Tibial artery (tissue), 4 donors: ENCODE measurements at regions not wholly inside any gene's neighbourhood (a gene's known extent, or its start where the extent isn't known, plus 50 kb on each side); places are given as distances from the start of the nearest gene placed in this dataset.

Experiments used
- DNase-seq, 2 donors: peaks; one replicate each; pipeline ENCODE4 v3.0.0-alpha.2; 2019
- H3K27ac ChIP-seq, 2 donors: fragments of 200-600 bp; sonication (generic) in 1 of 2; 1 replicate in 1 of 2; 2 replicates in 1 of 2; pipeline ENCODE4 v1.5.1; 2018 to 2019; ENCODE audit warnings: mild to moderate bottlenecking in 1 of 2
- H3K27me3 ChIP-seq, 2 donors: fragments of 200-600 bp; sonication (generic) in 1 of 2; one replicate each; pipeline versions ENCODE4 v1.5.1 to v1.6.0; 2016 to 2019
- H3K36me3 ChIP-seq, 3 donors: fragments of 200-600 bp; sonication (generic) in 2 of 3; one replicate each; pipeline ENCODE4 v1.5.1; 2016 to 2019; ENCODE audit warnings: mild to moderate bottlenecking in 2 of 3
- H3K4me1 ChIP-seq, 4 donors: fragments of 200-600 bp; sonication (generic) in 2 of 4; 1 replicate in 3 of 4; 2 replicates in 1 of 4; pipeline ENCODE4 v1.5.1; 2016 to 2019
- H3K4me3 ChIP-seq, 2 donors: fragments of 200-600 bp; sonication (generic) in 1 of 2; 1 replicate in 1 of 2; 2 replicates in 1 of 2; pipeline ENCODE4 v1.5.1; 2018 to 2019; ENCODE audit warnings: mild to moderate bottlenecking in 2 of 2
- H3K9me3 ChIP-seq, 3 donors: fragments of 200-600 bp; sonication (generic) in 1 of 3; one replicate each; pipeline ENCODE4 v1.5.1; 2016 to 2019
- intact Hi-C: fragments of 100-400 bp; cut with DNase I; formaldehyde crosslinking; loops from one replicate; pipeline ENCODE4 v1.15.0; 2023; ENCODE audit warnings: low total_unique reads
- TF ChIP-seq, protein P1 (sequence below), 2 experiments: fragments of 200-600 bp in 1 of 2; fragments of 450-650 bp in 1 of 2; IDR thresholded peaks; one replicate each; pipeline ENCODE4 v1.5.1; 2017 to 2019; ENCODE audit warnings: antibody characterized with exemption in 2 of 2, mild to moderate bottlenecking in 1 of 2, moderate library complexity in 1 of 2

GRCh38 chr11:37496201-37496600 lies 898.2 kb upstream of the RAG2 start:
- H3K4me3 ChIP-seq: no peak overlapping the region
- intact Hi-C loops: no loop called here

GRCh38 chr11:37484298-37484697 lies 886.3 kb upstream of the RAG2 start:
- TF ChIP-seq, protein P1, sequence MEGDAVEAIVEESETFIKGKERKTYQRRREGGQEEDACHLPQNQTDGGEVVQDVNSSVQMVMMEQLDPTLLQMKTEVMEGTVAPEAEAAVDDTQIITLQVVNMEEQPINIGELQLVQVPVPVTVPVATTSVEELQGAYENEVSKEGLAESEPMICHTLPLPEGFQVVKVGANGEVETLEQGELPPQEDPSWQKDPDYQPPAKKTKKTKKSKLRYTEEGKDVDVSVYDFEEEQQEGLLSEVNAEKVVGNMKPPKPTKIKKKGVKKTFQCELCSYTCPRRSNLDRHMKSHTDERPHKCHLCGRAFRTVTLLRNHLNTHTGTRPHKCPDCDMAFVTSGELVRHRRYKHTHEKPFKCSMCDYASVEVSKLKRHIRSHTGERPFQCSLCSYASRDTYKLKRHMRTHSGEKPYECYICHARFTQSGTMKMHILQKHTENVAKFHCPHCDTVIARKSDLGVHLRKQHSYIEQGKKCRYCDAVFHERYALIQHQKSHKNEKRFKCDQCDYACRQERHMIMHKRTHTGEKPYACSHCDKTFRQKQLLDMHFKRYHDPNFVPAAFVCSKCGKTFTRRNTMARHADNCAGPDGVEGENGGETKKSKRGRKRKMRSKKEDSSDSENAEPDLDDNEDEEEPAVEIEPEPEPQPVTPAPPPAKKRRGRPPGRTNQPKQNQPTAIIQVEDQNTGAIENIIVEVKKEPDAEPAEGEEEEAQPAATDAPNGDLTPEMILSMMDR (IDR thresholded peaks at IDR 0.05): no peak
- intact Hi-C loops: no loop called here
- Histone ChIP-seq H3K27ac (no peak overlapping the region), H3K4me3 (no peak overlapping the region), H3K4me1 (no peaks in the 10 kb centered on the region), H3K36me3 (no peaks in the 10 kb centered on the region), H3K27me3 (no peaks in the 10 kb centered on the region), H3K9me3 (no peaks in the 10 kb centered on the region)
- DNase-seq: no peak

More at GRCh38 chr11:37496201-37496600, 898.2 kb upstream of the RAG2 start:
- Histone ChIP-seq H3K27ac (no peak overlapping the region), H3K4me1 (no peaks in the 10 kb centered on the region), H3K27me3 (no peaks in the 10 kb centered on the region), H3K36me3 (no peaks in the 10 kb centered on the region), H3K9me3 (no peaks in the 10 kb centered on the region)
- DNase-seq: no peak
- TF ChIP-seq, protein P1 (IDR thresholded peaks at IDR 0.05): no peak

DNA sequence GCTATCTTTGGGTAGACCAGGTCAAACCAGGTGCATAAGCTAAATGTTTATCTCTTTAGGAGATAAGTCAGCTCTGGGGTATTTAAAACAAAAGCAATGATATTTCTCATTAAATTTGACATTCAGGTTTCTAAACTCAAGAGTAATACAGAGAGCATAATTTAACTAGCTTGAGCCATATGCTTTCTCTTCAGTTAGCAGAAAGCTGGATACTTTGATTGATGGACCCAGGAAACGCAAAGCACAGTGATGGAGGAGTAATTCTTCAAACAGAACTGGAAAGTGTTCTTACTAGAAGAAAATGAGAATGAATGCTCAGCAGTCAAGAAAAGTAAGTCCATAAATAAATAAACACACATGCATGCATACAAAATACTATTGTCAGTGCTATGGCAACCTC lies 885.7 kb upstream of the RAG2 start:
- Histone ChIP-seq H3K27me3 (no peaks in the 10 kb centered on the region), H3K27ac (no peak overlapping the region), H3K4me1 (no peaks in the 10 kb centered on the region), H3K9me3 (no peaks in the 10 kb centered on the region), H3K36me3 (no peaks in the 10 kb centered on the region), H3K4me3 (no peak overlapping the region)
- TF ChIP-seq, protein P1 (IDR thresholded peaks at IDR 0.05): no peak
- no peak for DNase-seq
- intact Hi-C loops: no loop called here

DNA sequence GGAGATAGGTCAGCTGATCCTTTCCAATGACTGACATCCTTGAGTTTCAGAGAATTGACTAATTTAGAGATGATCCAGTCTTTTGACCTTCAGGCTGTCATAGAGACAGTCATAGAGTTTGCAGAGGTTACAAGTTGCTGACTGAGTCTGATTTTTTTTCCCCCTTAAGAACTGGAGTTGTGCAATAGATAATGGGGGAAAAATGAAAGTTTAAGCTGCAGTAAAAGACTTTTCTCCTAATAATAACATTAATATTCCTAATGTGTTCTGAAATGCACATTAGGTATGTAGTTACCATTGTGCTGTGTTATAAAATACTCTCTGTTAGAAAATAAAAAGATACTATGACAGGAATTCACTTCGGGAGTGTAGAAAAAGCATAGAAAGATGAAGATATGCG lies 876.9 kb upstream of the RAG2 start:
- H3K4me3 ChIP-seq: no peak overlapping the region
- no peaks in the 10 kb centered on the region for H3K4me1 ChIP-seq
- no peaks in the 10 kb centered on the region for H3K9me3 ChIP-seq
- no peaks in the 10 kb centered on the region for H3K36me3 ChIP-seq
- TF ChIP-seq, protein P1 (IDR thresholded peaks at IDR 0.05): no peak
- no peak overlapping the region for H3K27ac ChIP-seq
- no peak for DNase-seq
- H3K27me3 ChIP-seq: no peaks in the 10 kb centered on the region
- intact Hi-C loops: no loop called here

GRCh38 chr11:37468344-37468743 lies 870.3 kb upstream of the RAG2 start:
- no peaks in the 10 kb centered on the region for H3K27me3 ChIP-seq
- intact Hi-C loops: no loop called here
- no peaks in the 10 kb centered on the region for H3K36me3 ChIP-seq
- H3K4me1 ChIP-seq: no peaks in the 10 kb centered on the region
- H3K9me3 ChIP-seq: no peaks in the 10 kb centered on the region
- H3K4me3 ChIP-seq: no peak overlapping the region
- DNase-seq: no peak
- TF ChIP-seq, protein P1 (IDR thresholded peaks at IDR 0.05): no peak
- H3K27ac ChIP-seq: no peak overlapping the region

DNA sequence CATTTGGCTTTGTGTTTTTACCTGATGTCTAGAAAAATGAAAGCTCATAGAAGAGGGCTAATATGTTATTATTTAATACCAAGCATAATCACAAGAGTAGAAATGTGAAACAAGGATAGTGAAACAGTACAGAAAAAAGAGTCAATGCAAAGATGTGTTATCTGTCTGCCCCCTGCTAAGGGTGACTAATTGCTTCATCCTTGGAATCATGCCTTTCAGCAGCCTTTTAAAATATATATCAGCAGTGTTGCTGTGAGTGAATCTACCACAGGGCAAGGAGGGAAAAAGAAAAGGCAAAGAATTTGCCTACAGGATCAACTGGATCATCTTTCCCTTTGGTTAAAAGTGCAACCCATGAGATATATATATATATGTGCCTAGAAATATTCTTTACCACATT lies 867.2 kb upstream of the RAG2 start:
- Histone ChIP-seq H3K27me3 (no peaks in the 10 kb centered on the region), H3K27ac (no peak overlapping the region), H3K4me1 (no peaks in the 10 kb centered on the region), H3K36me3 (no peaks in the 10 kb centered on the region), H3K4me3 (no peak overlapping the region), H3K9me3 (no peaks in the 10 kb centered on the region)
- no peak for DNase-seq
- intact Hi-C loops: no loop called here
- TF ChIP-seq, protein P1 (IDR thresholded peaks at IDR 0.05): no peak
